ENCODE measurements at regions not wholly inside any gene's neighbourhood (a gene's known extent, or its start where the extent isn't known, plus 50 kb on each side); places are given as distances from the start of the nearest gene placed in this dataset.

GRCh38 chr18:43887491-43887890 lies 610.2 kb upstream of the SYT4 start:
- Mint-ChIP-seq H3K4me3 (no peak overlapping the region), H3K9me3 (no peaks in the 10 kb centered on the region), H3K27ac (no peak overlapping the region), H3K4me1 (peaks cover 2% of the 10 kb centered on the region), H3K36me3 (no peaks in the 10 kb centered on the region), H3K27me3 (ENCODE audit: insufficient read depth, low read depth) (no peaks in the 10 kb centered on the region)
- Histone ChIP-seq H3K4me3 (no peak overlapping the region), H3F3A (ENCODE audit: low read depth) (no peaks in the 10 kb centered on the region), H3K27ac (no peak overlapping the region), H3K79me2 (ENCODE audit: low read depth) (no peaks in the 10 kb centered on the region), H3K36me3 (no peaks in the 10 kb centered on the region), H3K9me3 (ENCODE audit: low read depth) (no peaks in the 10 kb centered on the region), H3K27me3 (no peaks in the 10 kb centered on the region), H2AFZ (replicated peaks) (no peak overlapping the region), H3K4me1 (no peaks in the 10 kb centered on the region), H3K9ac (no peak overlapping the region), H3K4me2 (no peak overlapping the region), H4K20me1 (ENCODE audit: low read depth) (no peaks in the 10 kb centered on the region)
- DNase-seq (ENCODE audit: low spot score) = no peak
- TF ChIP-seq CTCF (IDR thresholded peaks at IDR 0.05) = no peak
- TF ChIP-seq EZH2phosphoT487 (IDR thresholded peaks at IDR 0.05) = no peak
- no peak for TF ChIP-seq EZH2 (IDR thresholded peaks at IDR 0.05)

- Histone ChIP-seq H4K20me1 (ENCODE audit: low read depth) (no peaks in the 10 kb centered on the region), H3K9ac (no peak overlapping the region), H3K4me1 (no peaks in the 10 kb centered on the region), H3K4me3 (no peak overlapping the region), H3F3A (ENCODE audit: low read depth) (no peaks in the 10 kb centered on the region), H3K36me3 (no peaks in the 10 kb centered on the region), H3K79me2 (ENCODE audit: low read depth) (no peaks in the 10 kb centered on the region), H3K27me3 (no peaks in the 10 kb centered on the region), H3K4me2 (no peak overlapping the region), H2AFZ (replicated peaks) (no peak overlapping the region), H3K9me3 (ENCODE audit: low read depth) (no peaks in the 10 kb centered on the region), H3K27ac (no peak overlapping the region)
- Mint-ChIP-seq H3K36me3 (no peaks in the 10 kb centered on the region), H3K27me3 (ENCODE audit: insufficient read depth, low read depth) (no peaks in the 10 kb centered on the region), H3K27ac (no peak overlapping the region), H3K4me1 (no peaks in the 10 kb centered on the region), H3K4me3 (no peak overlapping the region), H3K9me3 (no peaks in the 10 kb centered on the region)
- TF ChIP-seq EZH2 (IDR thresholded peaks at IDR 0.05) (no peak), EZH2phosphoT487 (IDR thresholded peaks at IDR 0.05) (no peak), CTCF (IDR thresholded peaks at IDR 0.05) (no peak)
- no peak for DNase-seq (ENCODE audit: low spot score)
Observed at GRCh38 chr18:43888598-43888997, 611.3 kb upstream of the SYT4 start.

- H3K4me2 ChIP-seq = no peak overlapping the region
- H3K27ac ChIP-seq = no peak overlapping the region
- no peak overlapping the region for H3K9ac ChIP-seq
- no peaks in the 10 kb centered on the region for H3K4me1 ChIP-seq
- TF ChIP-seq EZH2 (IDR thresholded peaks at IDR 0.05) = no peak
- no peak for TF ChIP-seq EZH2phosphoT487 (IDR thresholded peaks at IDR 0.05)
- TF ChIP-seq CTCF (IDR thresholded peaks at IDR 0.05) = no peak
- no peaks in the 10 kb centered on the region for H3K27me3 ChIP-seq
- no peaks in the 10 kb centered on the region for H3K4me1 Mint-ChIP-seq
- H4K20me1 ChIP-seq (ENCODE audit: low read depth) = no peaks in the 10 kb centered on the region
- DNase-seq (ENCODE audit: low spot score) = no peak
- H3K36me3 Mint-ChIP-seq = no peaks in the 10 kb centered on the region
- no peaks in the 10 kb centered on the region for H3K9me3 Mint-ChIP-seq
- H3F3A ChIP-seq (ENCODE audit: low read depth) = no peaks in the 10 kb centered on the region
- H3K4me3 Mint-ChIP-seq = no peak overlapping the region
- no peak overlapping the region for H2AFZ ChIP-seq (replicated peaks)
- no peak overlapping the region for H3K4me3 ChIP-seq
- no peaks in the 10 kb centered on the region for H3K9me3 ChIP-seq (ENCODE audit: low read depth)
- H3K27me3 Mint-ChIP-seq (ENCODE audit: insufficient read depth, low read depth) = no peaks in the 10 kb centered on the region
- H3K27ac Mint-ChIP-seq = no peak overlapping the region
- no peaks in the 10 kb centered on the region for H3K79me2 ChIP-seq (ENCODE audit: low read depth)
- H3K36me3 ChIP-seq = no peaks in the 10 kb centered on the region
Observed at GRCh38 chr18:43893001-43893637, 615.8 kb upstream of the SYT4 start.

Data from neural progenitor cell (in vitro differentiated cells).